Aorta (tissue), 5 donors: ENCODE measurements at regions not wholly inside any gene's neighbourhood (a gene's known extent, or its start where the extent isn't known, plus 50 kb on each side); places are given as distances from the start of the nearest gene placed in this dataset.
"Not testable (repeated sequence)": the region's sequence is repeated elsewhere in the genome, so short reads cannot be mapped to it uniquely, and the experiment has no call there.

ENCODE experiments used
- ATAC-seq: fragments of 200-7000 bp; cut with Tn5 transposase; one replicate; pipeline ENCODE4 v1.9.1; 2022; ENCODE audit warnings: moderate library complexity; ENCODE audit not compliant: low FRiP score
- DNase-seq, 2 donors: peaks; one replicate each; pipeline ENCODE4 v3.0.0-alpha.2; 2020
- H3K27ac ChIP-seq, 2 donors: one replicate each; pipeline ENCODE4 v1.5.1; 2013; ENCODE audit warnings: low read length in 2 of 2, mild to moderate bottlenecking in 2 of 2, moderate library complexity in 2 of 2, control low read depth in 1 of 2, inconsistent platforms in 1 of 2, low read depth in 1 of 2
- H3K27me3 ChIP-seq, 2 donors: one replicate each; pipeline ENCODE4 v1.6.1; 2013; ENCODE audit warnings: control low read depth in 1 of 2, low read length in 1 of 2, mild to moderate bottlenecking in 1 of 2, moderate library complexity in 1 of 2; ENCODE audit not compliant: insufficient read depth in 2 of 2, control insufficient read depth in 1 of 2
- H3K36me3 ChIP-seq, 2 donors: one replicate each; pipeline ENCODE4 v1.6.1; 2013; ENCODE audit warnings: control low read depth in 1 of 2, low read length in 1 of 2, mild to moderate bottlenecking in 1 of 2; ENCODE audit not compliant: insufficient read depth in 2 of 2, control insufficient read depth in 1 of 2
- H3K4me1 ChIP-seq, 2 donors: one replicate each; pipeline ENCODE4 v1.6.1; 2013; ENCODE audit warnings: low read length in 2 of 2, control low read depth in 1 of 2, mild to moderate bottlenecking in 1 of 2, moderate library complexity in 1 of 2; ENCODE audit not compliant: insufficient read depth in 2 of 2, control insufficient read depth in 1 of 2
- H3K4me3 ChIP-seq, 2 donors: one replicate each; pipeline ENCODE4 v1.5.1; 2013; ENCODE audit warnings: low read length in 2 of 2, control low read depth in 1 of 2, mild to moderate bottlenecking in 1 of 2
- H3K9me3 ChIP-seq: one replicate; pipeline ENCODE4 v1.6.1; 2013; ENCODE audit warnings: mild to moderate bottlenecking, low read length; ENCODE audit not compliant: control insufficient read depth
- WGBS, 2 donors: extraction: QIAGEN DNeasy Blood & Tissue Kit; methylation state at CpG; one replicate each; pipeline ENCODE4 v1.1.7; 2013; 5-methylcytosine and 5-hydroxymethylcytosine counted together
- intact Hi-C, 2 donors: fragments of 100-400 bp; cut with DNase I; formaldehyde crosslinking; loops; one replicate each; pipeline versions ENCODE4 v1.14.2 to v1.15.0; 2022
- donor health status: healthy with polysubstance abuse.
- donor health status: Bipolar disorder and iron deficiency.
- donor health status: DM: no; HTN: no; CAD: no.
- donor health status: DM: no; HTN: no; CAD: no.
- donor health status: DM: yes; HTN: yes; CAD: no.

DNA sequence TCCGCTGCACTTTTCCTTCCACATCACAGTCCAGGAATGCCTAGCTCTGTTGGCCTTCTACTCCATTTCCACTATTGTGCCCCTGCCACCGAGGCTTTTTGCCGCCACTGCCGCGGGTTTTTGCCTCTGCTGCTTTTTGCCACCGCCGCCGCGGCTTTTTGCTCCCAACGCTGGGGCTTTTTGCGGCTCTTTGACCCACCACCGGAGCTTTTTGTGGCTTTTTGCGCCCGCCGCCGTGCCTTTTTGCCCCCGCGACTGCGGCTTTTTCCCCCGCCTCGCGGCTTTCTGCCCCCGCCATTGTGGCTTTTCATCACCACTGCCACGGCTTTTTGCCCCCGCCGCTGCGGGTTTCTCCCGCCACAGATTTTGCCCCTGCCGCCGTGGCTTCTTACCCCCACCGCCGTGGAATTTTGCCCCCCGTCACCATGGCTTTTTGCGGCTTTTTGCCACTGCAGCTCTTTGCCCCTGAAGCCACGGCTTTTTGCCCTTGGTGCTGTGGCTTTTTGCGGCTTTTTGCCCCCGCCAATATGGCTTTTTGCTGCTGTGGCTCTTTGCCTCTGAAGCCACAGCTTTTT is 2798.7 kb upstream of the TEKT4 start:
- ATAC-seq (no peak), DNase-seq (peak in 1 of 2 donors; percentile 56)
- H3K27ac ChIP-seq, result no peak overlapping the region
- intact Hi-C loops, result no loop called here
- 82 to 91% methylated on average over 33 to 37 of the region's 37 CpGs for WGBS, 2 donors
- no peak overlapping the region for H3K4me3 ChIP-seq
- H3K4me1 ChIP-seq, result no peaks in the 10 kb centered on the region
- no peaks in the 10 kb centered on the region for H3K27me3 ChIP-seq
- no peaks in the 10 kb centered on the region for H3K36me3 ChIP-seq
- no peaks in the 10 kb centered on the region for H3K9me3 ChIP-seq

- intact Hi-C loops, result no loop called here
- no peak for ATAC-seq
These were observed 2798.0 kb upstream of the TEKT4 start for GRCh38 chr2:92073036-92073814.

DNA sequence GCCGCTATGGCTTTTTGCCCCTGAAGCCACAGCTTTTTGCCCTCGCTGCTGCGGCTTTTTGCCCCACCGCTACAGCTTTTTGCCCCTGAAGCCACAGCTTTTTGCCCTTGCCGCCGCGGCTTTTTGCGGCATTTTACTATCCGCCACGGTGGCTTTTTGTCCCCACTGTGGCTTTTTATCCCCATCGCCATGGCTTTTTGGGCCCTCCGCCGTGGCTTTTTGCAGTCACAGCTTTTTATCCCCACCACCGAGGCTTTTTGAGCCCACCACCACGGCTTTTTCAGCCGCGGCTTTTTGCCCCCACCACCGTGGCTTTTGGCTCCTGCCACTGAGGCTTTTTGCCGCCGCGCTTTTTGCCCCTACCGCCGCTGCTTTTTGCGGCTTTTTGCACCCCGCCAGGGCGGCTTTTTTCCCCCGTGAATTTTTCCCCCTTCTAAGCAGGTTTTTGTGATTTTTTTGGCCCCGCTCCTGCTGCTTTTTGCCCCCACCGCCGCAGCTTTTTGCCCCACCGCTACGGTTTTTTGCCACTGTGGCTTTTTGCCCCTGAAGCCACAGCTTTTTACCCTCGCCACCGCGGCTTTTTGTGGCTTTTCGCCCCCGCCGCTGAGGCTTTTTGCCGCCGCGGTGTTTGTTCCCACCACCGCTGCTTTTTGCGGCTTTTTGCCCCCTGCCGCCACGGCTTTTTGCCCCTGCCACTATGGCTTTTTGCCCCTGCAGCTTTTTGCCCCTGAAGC is 2797.2 kb upstream of the TEKT4 start:
- no peaks in the 10 kb centered on the region for H3K9me3 ChIP-seq
- peak in 1 of 2 donors; percentile 61 for DNase-seq
- ATAC-seq, result no peak
- H3K27me3 ChIP-seq, result no peaks in the 10 kb centered on the region
- no peaks in the 10 kb centered on the region for H3K36me3 ChIP-seq
- no peak overlapping the region for H3K4me3 ChIP-seq
- WGBS, 2 donors, result 90 to 93% methylated on average over 45 of the region's 45 CpGs
- no peak overlapping the region for H3K27ac ChIP-seq
- no peaks in the 10 kb centered on the region for H3K4me1 ChIP-seq
- intact Hi-C loops, result no loop called here

More at GRCh38 chr2:92073036-92073814, 2798.0 kb upstream of the TEKT4 start:
- Histone ChIP-seq H3K27ac (no peak overlapping the region), H3K4me3 (no peak overlapping the region), H3K27me3 (no peaks in the 10 kb centered on the region), H3K36me3 (no peaks in the 10 kb centered on the region), H3K9me3 (no peaks in the 10 kb centered on the region), H3K4me1 (no peaks in the 10 kb centered on the region)
- WGBS, 2 donors, result 93 to 96% methylated on average over 55 to 60 of the region's 60 CpGs
- DNase-seq, result peak; percentile 36 to 64

DNA sequence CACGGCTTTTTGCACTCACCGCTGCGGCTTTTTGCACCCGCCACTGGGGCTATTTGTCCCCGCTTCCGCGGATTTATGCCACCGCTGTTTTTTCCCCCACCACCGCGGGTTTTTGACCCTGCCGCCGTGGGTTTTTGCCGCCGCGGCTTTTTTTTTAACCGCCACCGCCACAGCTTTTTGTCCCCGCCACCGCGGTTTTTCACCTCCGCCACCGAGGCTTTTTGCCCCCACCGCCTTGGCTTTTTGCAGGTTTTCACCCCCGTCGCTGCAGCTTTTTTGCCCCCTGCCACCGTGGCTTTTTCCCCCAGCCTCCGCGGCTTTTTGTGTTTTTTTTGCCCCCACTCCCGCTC is 2796.7 kb upstream of the TEKT4 start:
- no peak overlapping the region for H3K27ac ChIP-seq
- no peaks in the 10 kb centered on the region for H3K27me3 ChIP-seq
- no peak for ATAC-seq
- H3K4me1 ChIP-seq, result no peaks in the 10 kb centered on the region
- WGBS, 2 donors, result 46 to 78% methylated on average over 28 to 29 of the region's 29 CpGs
- intact Hi-C loops, result no loop called here
- no peak overlapping the region for H3K4me3 ChIP-seq
- no peaks in the 10 kb centered on the region for H3K36me3 ChIP-seq
- H3K9me3 ChIP-seq, result no peaks in the 10 kb centered on the region
- DNase-seq, result peak in 1 of 2 donors; percentile 66

DNA sequence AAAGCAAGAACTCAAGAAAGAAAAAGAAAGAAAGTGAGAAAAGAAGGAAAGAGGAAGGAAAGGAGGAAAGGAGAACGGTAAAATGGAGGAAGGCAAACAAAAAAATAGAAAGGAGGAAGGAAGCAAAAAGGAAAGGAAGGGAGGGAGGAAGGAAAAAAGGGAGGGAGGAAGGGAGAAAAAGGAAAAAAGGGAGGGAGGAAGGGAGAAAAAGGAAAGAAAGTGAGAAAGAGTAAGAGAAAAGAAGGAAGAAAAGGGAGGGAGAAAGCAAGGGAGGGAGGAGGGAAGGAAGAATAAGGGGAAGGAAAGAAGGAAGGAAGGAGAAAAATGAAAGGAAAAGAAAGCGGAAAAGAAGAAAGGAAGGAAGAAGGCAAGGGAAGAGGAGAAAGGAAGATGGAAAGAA is 2795.9 kb upstream of the TEKT4 start:
- H3K9me3 ChIP-seq, intact Hi-C loops, H3K4me1 ChIP-seq, DNase-seq, H3K4me3 ChIP-seq, H3K27me3 ChIP-seq, H3K36me3 ChIP-seq, ATAC-seq, H3K27ac ChIP-seq: not testable (repeated sequence)
- 78 to 80% methylated on average over 2 of the region's 2 CpGs for WGBS, 2 donors
